ENCODE measurements at regions not wholly inside any gene's neighbourhood (a gene's known extent, or its start where the extent isn't known, plus 50 kb on each side); places are given as distances from the start of the nearest gene placed in this dataset.
"Not testable (repeated sequence)": the region's sequence is repeated elsewhere in the genome, so short reads cannot be mapped to it uniquely, and the experiment has no call there.

GRCh38 chr10:44278837-44279324 is 106.0 kb downstream of the CXCL12 start:
- H3K27me3 ChIP-seq (ENCODE audit: control insufficient read depth in 1 of 2, insufficient read depth in 2 of 2, low read length in 2 of 2): no peaks in the 10 kb centered on the region
- no peak overlapping the region for H3K9ac ChIP-seq (ENCODE audit: low read depth in 1 of 2, low read length in 2 of 2)
- H3K9me3 ChIP-seq (ENCODE audit: control insufficient read depth in 1 of 2, low read length in 2 of 2): no peaks in the 10 kb centered on the region
- H3K36me3 ChIP-seq (ENCODE audit: control insufficient read depth in 1 of 2, insufficient read depth in 2 of 2, low read length in 2 of 2): no peaks in the 10 kb centered on the region
- no peak overlapping the region for H3K27ac ChIP-seq (ENCODE audit: low read depth, low read length)
- H3K4me3 ChIP-seq (ENCODE audit: low read depth in 1 of 2, low read length in 2 of 2): no peak overlapping the region
- H3K4me1 ChIP-seq (ENCODE audit: control insufficient read depth in 1 of 2, insufficient read depth in 2 of 2, low read length in 2 of 2): no peaks in the 10 kb centered on the region

GRCh38 chr10:44268435-44268948 is 116.4 kb downstream of the CXCL12 start:
- not testable (repeated sequence) for H3K9ac ChIP-seq (ENCODE audit: low read depth in 1 of 2, low read length in 2 of 2); H3K27ac ChIP-seq (ENCODE audit: low read depth, low read length); H3K4me1 ChIP-seq (ENCODE audit: control insufficient read depth in 1 of 2, insufficient read depth in 2 of 2, low read length in 2 of 2); H3K4me3 ChIP-seq (ENCODE audit: low read depth in 1 of 2, low read length in 2 of 2); H3K27me3 ChIP-seq (ENCODE audit: control insufficient read depth in 1 of 2, insufficient read depth in 2 of 2, low read length in 2 of 2); H3K36me3 ChIP-seq (ENCODE audit: control insufficient read depth in 1 of 2, insufficient read depth in 2 of 2, low read length in 2 of 2); H3K9me3 ChIP-seq (ENCODE audit: control insufficient read depth in 1 of 2, low read length in 2 of 2)

DNA sequence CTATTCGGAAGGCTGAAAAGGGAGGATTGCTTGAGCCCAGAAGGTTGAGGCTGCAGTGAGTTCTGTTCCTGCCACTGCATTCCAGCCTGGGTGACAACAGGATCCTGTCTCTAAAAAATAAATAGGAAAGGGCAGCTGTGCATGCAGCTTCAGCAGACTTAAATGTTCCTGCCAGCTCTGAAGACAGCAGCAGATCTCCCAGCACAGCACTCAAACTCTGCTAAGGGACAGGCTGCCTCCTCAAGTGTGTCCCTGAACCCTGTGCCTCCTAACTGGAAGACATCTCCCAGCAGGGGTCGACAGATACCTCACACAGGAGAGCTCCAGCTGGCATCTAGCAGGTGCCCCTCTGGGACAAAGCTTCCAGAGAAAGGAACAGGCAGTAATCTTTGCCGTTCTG is 117.9 kb downstream of the CXCL12 start:
- Histone ChIP-seq H3K4me1 (ENCODE audit: control insufficient read depth in 1 of 2, insufficient read depth in 2 of 2, low read length in 2 of 2) (no peaks in the 10 kb centered on the region), H3K36me3 (ENCODE audit: control insufficient read depth in 1 of 2, insufficient read depth in 2 of 2, low read length in 2 of 2) (no peaks in the 10 kb centered on the region), H3K9ac (ENCODE audit: low read depth in 1 of 2, low read length in 2 of 2) (no peak overlapping the region), H3K4me3 (ENCODE audit: low read depth in 1 of 2, low read length in 2 of 2) (no peak overlapping the region), H3K27ac (ENCODE audit: low read depth, low read length) (no peak overlapping the region), H3K9me3 (ENCODE audit: control insufficient read depth in 1 of 2, low read length in 2 of 2) (peaks cover 0 to 7% of the 10 kb centered on the region in 2 donors), H3K27me3 (ENCODE audit: control insufficient read depth in 1 of 2, insufficient read depth in 2 of 2, low read length in 2 of 2) (no peaks in the 10 kb centered on the region)

GRCh38 chr10:44264244-44264643 is 120.7 kb downstream of the CXCL12 start:
- H3K9me3 ChIP-seq (ENCODE audit: control insufficient read depth in 1 of 2, low read length in 2 of 2): peaks cover 0 to 7% of the 10 kb centered on the region in 2 donors
- no peaks in the 10 kb centered on the region for H3K36me3 ChIP-seq (ENCODE audit: control insufficient read depth in 1 of 2, insufficient read depth in 2 of 2, low read length in 2 of 2)
- no peaks in the 10 kb centered on the region for H3K27me3 ChIP-seq (ENCODE audit: control insufficient read depth in 1 of 2, insufficient read depth in 2 of 2, low read length in 2 of 2)
- no peak overlapping the region for H3K27ac ChIP-seq (ENCODE audit: low read depth, low read length)
- no peak overlapping the region for H3K4me3 ChIP-seq (ENCODE audit: low read depth in 1 of 2, low read length in 2 of 2)
- no peak overlapping the region for H3K9ac ChIP-seq (ENCODE audit: low read depth in 1 of 2, low read length in 2 of 2)
- H3K4me1 ChIP-seq (ENCODE audit: control insufficient read depth in 1 of 2, insufficient read depth in 2 of 2, low read length in 2 of 2): peaks cover 0 to 6% of the 10 kb centered on the region in 2 donors

DNA sequence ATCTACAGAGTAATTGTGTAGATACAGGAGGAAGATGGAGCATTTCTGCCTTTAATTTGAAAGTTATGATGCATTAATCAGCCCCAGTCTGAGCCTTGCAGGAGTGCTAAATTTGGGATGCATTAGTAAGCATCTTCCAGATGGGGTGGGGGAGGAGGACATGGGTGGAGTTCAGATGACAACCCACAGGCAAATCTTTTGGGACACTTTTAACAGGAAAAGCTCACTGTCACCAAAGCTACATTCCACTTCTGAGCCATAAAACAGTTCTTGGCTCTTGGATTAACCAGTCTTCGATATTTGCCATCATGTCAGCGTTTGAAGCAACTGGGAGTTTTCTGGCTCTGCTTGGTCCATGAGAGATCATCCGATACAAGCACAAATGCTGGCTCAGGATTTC is 121.1 kb downstream of the CXCL12 start:
- Histone ChIP-seq H3K36me3 (ENCODE audit: control insufficient read depth in 1 of 2, insufficient read depth in 2 of 2, low read length in 2 of 2) (no peaks in the 10 kb centered on the region), H3K27ac (ENCODE audit: low read depth, low read length) (no peak overlapping the region), H3K27me3 (ENCODE audit: control insufficient read depth in 1 of 2, insufficient read depth in 2 of 2, low read length in 2 of 2) (no peaks in the 10 kb centered on the region), H3K4me1 (ENCODE audit: control insufficient read depth in 1 of 2, insufficient read depth in 2 of 2, low read length in 2 of 2) (peaks cover 0 to 9% of the 10 kb centered on the region in 2 donors), H3K9me3 (ENCODE audit: control insufficient read depth in 1 of 2, low read length in 2 of 2) (peaks cover 0 to 7% of the 10 kb centered on the region in 2 donors), H3K9ac (ENCODE audit: low read depth in 1 of 2, low read length in 2 of 2) (no peak overlapping the region), H3K4me3 (ENCODE audit: low read depth in 1 of 2, low read length in 2 of 2) (no peak overlapping the region)

GRCh38 chr10:44262551-44263251 is 122.2 kb downstream of the CXCL12 start:
- H3K36me3 ChIP-seq (ENCODE audit: control insufficient read depth in 1 of 2, insufficient read depth in 2 of 2, low read length in 2 of 2): no peaks in the 10 kb centered on the region
- no peak overlapping the region for H3K4me3 ChIP-seq (ENCODE audit: low read depth in 1 of 2, low read length in 2 of 2)
- no peak overlapping the region for H3K27ac ChIP-seq (ENCODE audit: low read depth, low read length)

DNA sequence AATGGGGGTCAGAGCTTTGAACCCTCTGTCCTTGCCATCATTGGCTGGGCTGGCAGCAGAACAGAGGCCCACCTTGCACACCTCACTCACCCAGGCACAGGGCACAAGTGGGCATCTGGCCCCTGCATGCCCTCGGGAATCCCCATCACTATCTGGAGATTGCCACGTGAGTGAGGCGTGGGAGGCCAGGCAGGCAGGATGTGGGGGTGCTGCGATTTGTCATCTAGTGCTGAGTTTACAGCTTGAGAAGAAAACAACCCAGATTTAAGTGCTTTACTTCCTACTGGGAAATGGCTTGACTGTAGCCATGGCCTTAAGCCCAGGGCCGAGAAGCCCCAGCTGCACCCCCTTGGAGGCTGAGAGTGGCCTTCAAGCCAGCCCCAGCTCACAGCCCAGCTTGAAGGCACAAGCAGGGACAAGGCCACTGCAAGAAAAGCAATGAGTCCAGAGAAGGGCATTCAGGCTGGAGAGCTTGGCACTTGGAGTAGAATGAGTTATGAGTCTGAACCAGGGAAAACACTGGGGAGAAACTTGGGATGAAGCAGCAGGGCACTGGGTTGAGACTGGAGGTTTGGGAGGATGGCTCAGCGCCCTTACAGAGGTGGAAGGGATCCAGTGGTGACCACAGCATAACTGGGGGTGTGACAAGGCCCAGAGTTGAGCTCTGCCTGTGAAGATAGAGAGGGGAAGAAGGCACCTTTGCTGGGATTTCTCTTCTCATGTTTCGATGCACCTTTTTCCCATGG is 123.0 kb downstream of the CXCL12 start:
- H3K4me3 ChIP-seq (ENCODE audit: low read depth in 1 of 2, low read length in 2 of 2): no peak overlapping the region
- no peak overlapping the region for H3K27ac ChIP-seq (ENCODE audit: low read depth, low read length)
- H3K36me3 ChIP-seq (ENCODE audit: control insufficient read depth in 1 of 2, insufficient read depth in 2 of 2, low read length in 2 of 2): no peaks in the 10 kb centered on the region
- H3K27me3 ChIP-seq (ENCODE audit: control insufficient read depth in 1 of 2, insufficient read depth in 2 of 2, low read length in 2 of 2): no peaks in the 10 kb centered on the region
- peaks cover 0 to 9% of the 10 kb centered on the region in 2 donors for H3K4me1 ChIP-seq (ENCODE audit: control insufficient read depth in 1 of 2, insufficient read depth in 2 of 2, low read length in 2 of 2)
- H3K9ac ChIP-seq (ENCODE audit: low read depth in 1 of 2, low read length in 2 of 2): no peak overlapping the region
- H3K9me3 ChIP-seq (ENCODE audit: control insufficient read depth in 1 of 2, low read length in 2 of 2): peaks cover 0 to 4% of the 10 kb centered on the region in 2 donors

More at GRCh38 chr10:44262551-44263251, 122.2 kb downstream of the CXCL12 start:
- Histone ChIP-seq H3K27me3 (ENCODE audit: control insufficient read depth in 1 of 2, insufficient read depth in 2 of 2, low read length in 2 of 2) (no peaks in the 10 kb centered on the region), H3K9me3 (ENCODE audit: control insufficient read depth in 1 of 2, low read length in 2 of 2) (peaks cover 0 to 7% of the 10 kb centered on the region in 2 donors), H3K4me1 (ENCODE audit: control insufficient read depth in 1 of 2, insufficient read depth in 2 of 2, low read length in 2 of 2) (peaks cover 0 to 9% of the 10 kb centered on the region in 2 donors), H3K9ac (ENCODE audit: low read depth in 1 of 2, low read length in 2 of 2) (no peak overlapping the region)

DNA sequence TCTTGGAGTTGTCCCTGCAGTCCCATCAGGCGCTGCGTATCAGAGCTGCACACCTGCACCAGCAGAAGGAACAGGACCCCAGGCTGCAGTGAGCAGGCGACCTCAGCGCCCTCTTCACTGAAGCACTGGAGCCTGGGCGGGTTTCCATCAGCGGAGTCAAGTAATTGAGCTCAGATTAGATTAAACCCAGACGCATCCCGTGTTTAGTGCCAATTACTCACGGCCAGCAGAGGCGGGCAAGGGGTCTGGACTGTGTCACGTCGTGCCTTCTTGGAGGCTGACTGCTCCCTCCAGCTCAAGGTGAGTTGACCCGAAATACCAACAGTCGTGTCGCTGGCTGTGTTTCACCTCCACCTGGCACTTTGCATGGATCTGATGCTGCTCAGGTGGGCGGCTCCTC is 123.6 kb downstream of the CXCL12 start:
- Histone ChIP-seq H3K9ac (ENCODE audit: low read depth in 1 of 2, low read length in 2 of 2) (no peak overlapping the region), H3K36me3 (ENCODE audit: control insufficient read depth in 1 of 2, insufficient read depth in 2 of 2, low read length in 2 of 2) (no peaks in the 10 kb centered on the region), H3K4me1 (ENCODE audit: control insufficient read depth in 1 of 2, insufficient read depth in 2 of 2, low read length in 2 of 2) (peaks cover 0 to 9% of the 10 kb centered on the region in 2 donors), H3K27ac (ENCODE audit: low read depth, low read length) (no peak overlapping the region), H3K9me3 (ENCODE audit: control insufficient read depth in 1 of 2, low read length in 2 of 2) (no peaks in the 10 kb centered on the region), H3K27me3 (ENCODE audit: control insufficient read depth in 1 of 2, insufficient read depth in 2 of 2, low read length in 2 of 2) (no peaks in the 10 kb centered on the region), H3K4me3 (ENCODE audit: low read depth in 1 of 2, low read length in 2 of 2) (no peak overlapping the region)

- no peaks in the 10 kb centered on the region for H3K27me3 ChIP-seq (ENCODE audit: control insufficient read depth in 1 of 2, insufficient read depth in 2 of 2, low read length in 2 of 2)
- H3K27ac ChIP-seq (ENCODE audit: low read depth, low read length): no peak overlapping the region
- no peaks in the 10 kb centered on the region for H3K36me3 ChIP-seq (ENCODE audit: control insufficient read depth in 1 of 2, insufficient read depth in 2 of 2, low read length in 2 of 2)
These were observed 124.5 kb downstream of the CXCL12 start for GRCh38 chr10:44260286-44260928.

More at GRCh38 chr10:44260286-44260928, 124.5 kb downstream of the CXCL12 start:
- H3K9ac ChIP-seq (ENCODE audit: low read depth in 1 of 2, low read length in 2 of 2): no peak overlapping the region
- H3K4me1 ChIP-seq (ENCODE audit: control insufficient read depth in 1 of 2, insufficient read depth in 2 of 2, low read length in 2 of 2): peaks cover 0 to 9% of the 10 kb centered on the region in 2 donors
- no peak overlapping the region for H3K4me3 ChIP-seq (ENCODE audit: low read depth in 1 of 2, low read length in 2 of 2)
- no peaks in the 10 kb centered on the region for H3K9me3 ChIP-seq (ENCODE audit: control insufficient read depth in 1 of 2, low read length in 2 of 2)
